Esophagus muscularis mucosa (tissue), 4 donors: ENCODE measurements at regions not wholly inside any gene's neighbourhood (a gene's known extent, or its start where the extent isn't known, plus 50 kb on each side); places are given as distances from the start of the nearest gene placed in this dataset.

Experiments used
- DNase-seq: peaks from one replicate; pipeline ENCODE4 v3.0.0-alpha.2; 2017; ENCODE audit errors: extremely low spot score
- H3K27ac ChIP-seq, 4 donors: fragments of 200-600 bp; sonication (generic); replicated peaks in 1 of 4; 1 replicate in 3 of 4; 2 replicates in 1 of 4; pipeline ENCODE4 v1.5.1; 2016 to 2019; ENCODE audit warnings: mild to moderate bottlenecking in 1 of 4
- H3K27me3 ChIP-seq, 4 donors: fragments of 200-600 bp; sonication (generic); one replicate each; pipeline versions ENCODE4 v1.5.1 to v1.6.0; 2016 to 2019
- H3K36me3 ChIP-seq, 4 donors: fragments of 200-600 bp; sonication (generic); one replicate each; pipeline ENCODE4 v1.5.1; 2016 to 2019
- H3K4me1 ChIP-seq, 4 donors: fragments of 200-600 bp; sonication (generic); one replicate each; pipeline ENCODE4 v1.5.1; 2016 to 2019
- H3K4me3 ChIP-seq, 4 donors: fragments of 200-600 bp; sonication (generic); 1 replicate in 2 of 4; 2 replicates in 2 of 4; pipeline ENCODE4 v1.5.1; 2016 to 2019; ENCODE audit warnings: mild to moderate bottlenecking in 4 of 4, moderate library complexity in 1 of 4
- H3K9me3 ChIP-seq, 4 donors: fragments of 200-600 bp; sonication (generic); 1 replicate in 3 of 4; 2 replicates in 1 of 4; pipeline ENCODE4 v1.5.1; 2016 to 2019
- CTCF ChIP-seq, 3 experiments: fragments of 200-600 bp in 2 of 3; fragments of 450-650 bp in 1 of 3; sonication (generic) in 2 of 3; IDR thresholded peaks; one replicate each; pipeline ENCODE4 v1.5.1; 2017 to 2019; ENCODE audit warnings: antibody characterized with exemption in 3 of 3, mild to moderate bottlenecking in 2 of 3, moderate library complexity in 1 of 3
- EP300 ChIP-seq: sonication (generic); formaldehyde crosslinking; IDR thresholded peaks from one replicate; pipeline ENCODE4 v1.6.1; 2017; ENCODE audit warnings: antibody characterized with exemption
- POLR2A ChIP-seq: fragments of 450-650 bp; IDR thresholded peaks from one replicate; pipeline ENCODE4 v1.6.1; 2017; ENCODE audit warnings: antibody characterized with exemption, moderate library complexity, mild to moderate bottlenecking, low read depth
- POLR2AphosphoS5 ChIP-seq, 2 donors: sonication (generic); formaldehyde crosslinking; IDR thresholded peaks; one replicate each; pipeline ENCODE4 v1.6.1; 2017; ENCODE audit warnings: antibody characterized with exemption in 2 of 2
- WGBS: methylation state at CpG from one replicate; pipeline ENCODE4 v1.1.5; 2018; 5-methylcytosine and 5-hydroxymethylcytosine counted together
- intact Hi-C: fragments of 100-400 bp; cut with DNase I; formaldehyde crosslinking; loops from one replicate; pipeline ENCODE4 v1.15.1; 2023

- intact Hi-C loops: no loop called here
- Histone ChIP-seq H3K27me3 (no peaks in the 10 kb centered on the region), H3K4me3 (no peak overlapping the region), H3K27ac (no peak overlapping the region), H3K36me3 (no peaks in the 10 kb centered on the region), H3K9me3 (no peaks in the 10 kb centered on the region), H3K4me1 (no peaks in the 10 kb centered on the region)
- no peak for TF ChIP-seq POLR2AphosphoS5 (IDR thresholded peaks at IDR 0.05)
- TF ChIP-seq CTCF (IDR thresholded peaks at IDR 0.05): no peak
- TF ChIP-seq POLR2A: no peak
- no peak for TF ChIP-seq EP300
- no peak for DNase-seq
- WGBS: 78% methylated on average over 7 of the region's 7 CpGs
Measured at GRCh38 chr4:187188118-187188517, 464.5 kb upstream of the FAT1 start.

GRCh38 chr4:187188741-187189140, 465.1 kb upstream of the FAT1 start:
- no peaks in the 10 kb centered on the region for H3K27me3 ChIP-seq
- TF ChIP-seq POLR2A (no peak), CTCF (IDR thresholded peaks at IDR 0.05) (no peak), POLR2AphosphoS5 (IDR thresholded peaks at IDR 0.05) (no peak)
- no peaks in the 10 kb centered on the region for H3K9me3 ChIP-seq
- H3K27ac ChIP-seq: no peak overlapping the region
- H3K4me1 ChIP-seq: no peaks in the 10 kb centered on the region
- no peak for DNase-seq
- H3K36me3 ChIP-seq: no peaks in the 10 kb centered on the region
- 87% methylated on average over 3 of the region's 3 CpGs for WGBS
- H3K4me3 ChIP-seq: no peak overlapping the region
- intact Hi-C loops: no loop called here

GRCh38 chr4:187190390-187190789, 466.7 kb upstream of the FAT1 start:
- H3K9me3 ChIP-seq: no peaks in the 10 kb centered on the region
- no peak for DNase-seq
- no peaks in the 10 kb centered on the region for H3K27me3 ChIP-seq
- no peak overlapping the region for H3K4me3 ChIP-seq
- WGBS: 44% methylated on average over 1 of the region's 1 CpG
- TF ChIP-seq POLR2AphosphoS5 (IDR thresholded peaks at IDR 0.05): no peak
- no peaks in the 10 kb centered on the region for H3K36me3 ChIP-seq
- intact Hi-C loops: no loop called here
- H3K4me1 ChIP-seq: no peaks in the 10 kb centered on the region
- H3K27ac ChIP-seq: no peak overlapping the region

GRCh38 chr4:187191676-187192075, 468.0 kb upstream of the FAT1 start:
- Histone ChIP-seq H3K4me3 (no peak overlapping the region), H3K27me3 (no peaks in the 10 kb centered on the region), H3K4me1 (no peaks in the 10 kb centered on the region), H3K9me3 (no peaks in the 10 kb centered on the region), H3K36me3 (no peaks in the 10 kb centered on the region), H3K27ac (no peak overlapping the region)
- 93% methylated on average over 5 of the region's 5 CpGs for WGBS
- TF ChIP-seq EP300 (no peak), POLR2AphosphoS5 (IDR thresholded peaks at IDR 0.05) (no peak), CTCF (IDR thresholded peaks at IDR 0.05) (no peak), POLR2A (no peak)
- intact Hi-C loops: no loop called here
- no peak for DNase-seq

GRCh38 chr4:187192266-187192665, 468.6 kb upstream of the FAT1 start:
- Histone ChIP-seq H3K4me3 (no peak overlapping the region), H3K4me1 (no peaks in the 10 kb centered on the region), H3K9me3 (no peaks in the 10 kb centered on the region), H3K27ac (no peak overlapping the region), H3K36me3 (no peaks in the 10 kb centered on the region), H3K27me3 (no peaks in the 10 kb centered on the region)
- intact Hi-C loops: no loop called here
- 98% methylated on average over 9 of the region's 9 CpGs for WGBS
- no peak for DNase-seq
- TF ChIP-seq POLR2A (no peak), POLR2AphosphoS5 (IDR thresholded peaks at IDR 0.05) (no peak), CTCF (IDR thresholded peaks at IDR 0.05) (no peak), EP300 (no peak)
